SK-N-SH treated with all-trans-retinoic acid at 6 μM for 48 hours (cell line): ENCODE measurements at regions not wholly inside any gene's neighbourhood (a gene's known extent, or its start where the extent isn't known, plus 50 kb on each side); places are given as distances from the start of the nearest gene placed in this dataset.
"Not testable (repeated sequence)": the region's sequence is repeated elsewhere in the genome, so short reads cannot be mapped to it uniquely, and the experiment has no call there.

ENCODE experiments used
- ATAC-seq: fragments of 200-7000 bp; cut with Tn5 transposase; 3 replicates; pipeline ENCODE4 v1.9.1; 2020; ENCODE audit warnings: mild to moderate bottlenecking, moderate library complexity
- ARNTL ChIP-seq: fragments of 450-650 bp; formaldehyde crosslinking; IDR thresholded peaks from 2 replicates; pipeline ENCODE4 v1.5.0; 2020; ENCODE audit warnings: low read depth, mild to moderate bottlenecking, moderate library complexity, borderline replicate concordance
- BACH2 ChIP-seq: fragments of 250-450 bp; sonication (Bioruptor Pico); IDR thresholded peaks from 2 replicates; pipeline ENCODE4 v1.9.0; 2021; ENCODE audit warnings: mild to moderate bottlenecking, borderline replicate concordance
- CREB5 ChIP-seq: fragments of 250-450 bp; sonication (Bioruptor Pico); IDR thresholded peaks from 2 replicates; pipeline ENCODE4 v1.5.1; 2020; ENCODE audit warnings: low read depth, mild to moderate bottlenecking, moderate library complexity
- CSDC2 ChIP-seq: fragments of 250-450 bp; sonication (Bioruptor Pico); IDR thresholded peaks from 2 replicates; pipeline ENCODE4 v1.5.0; 2020; ENCODE audit warnings: mild to moderate bottlenecking, moderate library complexity
- CSRNP3 ChIP-seq: fragments of 250-450 bp; sonication (Bioruptor Pico); IDR thresholded peaks from 2 replicates; pipeline ENCODE4 v1.5.1; 2021; ENCODE audit warnings: mild to moderate bottlenecking, moderate library complexity
- ESRRG ChIP-seq: fragments of 250-450 bp; sonication (Bioruptor Pico); IDR thresholded peaks from 2 replicates; pipeline ENCODE4 v1.6.1; 2021; ENCODE audit warnings: mild to moderate bottlenecking
- GLIS3 ChIP-seq: fragments of 250-450 bp; sonication (Bioruptor Pico); IDR thresholded peaks from 2 replicates; pipeline ENCODE4 v1.5.0; 2020; ENCODE audit warnings: mild to moderate bottlenecking, moderate library complexity
- ISL1 ChIP-seq: fragments of 250-450 bp; sonication (Bioruptor Pico); IDR thresholded peaks from 2 replicates; pipeline ENCODE4 v2.1.2; 2022; ENCODE audit warnings: mild to moderate bottlenecking, moderate library complexity
- OSR1 ChIP-seq: fragments of 250-450 bp; sonication (Bioruptor Pico); IDR thresholded peaks from 2 replicates; pipeline ENCODE4 v1.8.0; 2022; ENCODE audit warnings: moderate library complexity, mild to moderate bottlenecking, inconsistent platforms
- PATZ1 ChIP-seq: fragments of 250-450 bp; sonication (Bioruptor Pico); IDR thresholded peaks from 2 replicates; pipeline ENCODE4 v1.8.0; 2020; ENCODE audit warnings: mild to moderate bottlenecking, moderate library complexity, borderline replicate concordance
- POU6F1 ChIP-seq: fragments of 250-450 bp; sonication (Bioruptor Pico); IDR thresholded peaks from 2 replicates; pipeline ENCODE4 v1.8.0; 2021; ENCODE audit warnings: low read depth, mild to moderate bottlenecking, moderate library complexity, borderline replicate concordance
- PPARA ChIP-seq: fragments of 250-450 bp; sonication (Bioruptor Pico); IDR thresholded peaks from 2 replicates; pipeline ENCODE4 v1.5.0; 2020; ENCODE audit warnings: mild to moderate bottlenecking, borderline replicate concordance
- RARB ChIP-seq: fragments of 250-450 bp; sonication (Bioruptor Pico); IDR thresholded peaks from 2 replicates; pipeline ENCODE4 v1.8.0; 2021; ENCODE audit warnings: mild to moderate bottlenecking, moderate library complexity
- SNAI2 ChIP-seq: fragments of 250-450 bp; sonication (Bioruptor Pico); IDR thresholded peaks from 2 replicates; pipeline ENCODE4 v1.5.0; 2020; ENCODE audit warnings: mild to moderate bottlenecking, moderate library complexity
- TCF4 ChIP-seq: fragments of 250-450 bp; sonication (Bioruptor Pico); IDR thresholded peaks from 2 replicates; pipeline ENCODE4 v1.8.0; 2021; ENCODE audit warnings: mild to moderate bottlenecking, moderate library complexity, borderline replicate concordance
- TOX ChIP-seq: fragments of 250-450 bp; sonication (Bioruptor Pico); IDR thresholded peaks from 2 replicates; pipeline ENCODE4 v1.8.0; 2021; ENCODE audit warnings: mild to moderate bottlenecking, moderate library complexity, borderline replicate concordance
- ZC3H10 ChIP-seq: fragments of 250-450 bp; sonication (Bioruptor Pico); IDR thresholded peaks from 2 replicates; pipeline ENCODE4 v1.5.1; 2021; ENCODE audit warnings: mild to moderate bottlenecking, moderate library complexity
- ZFP3 ChIP-seq: fragments of 250-450 bp; sonication (Bioruptor Pico); IDR thresholded peaks from 2 replicates; pipeline ENCODE4 v1.5.0; 2020; ENCODE audit warnings: mild to moderate bottlenecking, moderate library complexity
- ZFP30 ChIP-seq: fragments of 450-650 bp; formaldehyde crosslinking; IDR thresholded peaks from 2 replicates; pipeline ENCODE4 v1.5.0; 2022; ENCODE audit warnings: mild to moderate bottlenecking, moderate library complexity
- ZNF565 ChIP-seq: fragments of 450-650 bp; formaldehyde crosslinking; conservative IDR thresholded peaks from 2 replicates; pipeline ENCODE4 v1.5.0; 2020; ENCODE audit warnings: low read depth, mild to moderate bottlenecking, moderate library complexity
- ZNF70 ChIP-seq: fragments of 450-650 bp; formaldehyde crosslinking; IDR thresholded peaks from 2 replicates; pipeline ENCODE4 v1.5.0; 2020; ENCODE audit warnings: mild to moderate bottlenecking, moderate library complexity
- ZNF8 ChIP-seq: fragments of 450-650 bp; formaldehyde crosslinking; IDR thresholded peaks from 2 replicates; pipeline ENCODE4 v1.5.0; 2020; ENCODE audit warnings: mild to moderate bottlenecking, moderate library complexity

- TF ChIP-seq BACH2 (CRISPR knock-in tag), result no peak
- no peak for TF ChIP-seq ZNF565 (CRISPR knock-in tag)
- no peak for TF ChIP-seq OSR1 (CRISPR knock-in tag)
- TF ChIP-seq PPARA (CRISPR knock-in tag), result no peak
- no peak for TF ChIP-seq CREB5 (CRISPR knock-in tag)
- no peak for TF ChIP-seq ZFP3
- no peak for TF ChIP-seq GLIS3 (CRISPR knock-in tag)
- TF ChIP-seq ESRRG (CRISPR knock-in tag), result no peak
- TF ChIP-seq RARB (CRISPR knock-in tag), result no peak
- no peak for TF ChIP-seq CSRNP3 (CRISPR knock-in tag)
- no peak for TF ChIP-seq POU6F1
- no peak for TF ChIP-seq ZNF70 (CRISPR knock-in tag)
- TF ChIP-seq ARNTL (CRISPR knock-in tag), result no peak
- TF ChIP-seq PATZ1 (CRISPR knock-in tag), result no peak
- no peak; the same call in 1 of the 2 replicates for TF ChIP-seq ISL1 (CRISPR knock-in tag)
- TF ChIP-seq ZFP30 (CRISPR knock-in tag), result no peak
- TF ChIP-seq SNAI2 (CRISPR knock-in tag), result no peak
- no peak for TF ChIP-seq TOX (CRISPR knock-in tag)
- no peak for TF ChIP-seq CSDC2
- TF ChIP-seq, all 23 proteins: peak for 0
- no peak for ATAC-seq
Measured at GRCh38 chr18:38789141-38789540, 1223.5 kb upstream of the CELF4 start.

GRCh38 chr18:38786906-38787305 lies 1221.3 kb upstream of the CELF4 start:
- no peak for TF ChIP-seq RARB (CRISPR knock-in tag)
- no peak for TF ChIP-seq SNAI2 (CRISPR knock-in tag)
- TF ChIP-seq ZC3H10 (CRISPR knock-in tag), result no peak
- no peak for TF ChIP-seq ZFP30 (CRISPR knock-in tag)
- no peak for TF ChIP-seq ISL1 (CRISPR knock-in tag)
- TF ChIP-seq CSDC2, result no peak
- TF ChIP-seq BACH2 (CRISPR knock-in tag), result no peak
- no peak for TF ChIP-seq PPARA (CRISPR knock-in tag)
- TF ChIP-seq ZNF70 (CRISPR knock-in tag), result no peak
- no peak for TF ChIP-seq OSR1 (CRISPR knock-in tag)
- no peak for TF ChIP-seq TCF4 (CRISPR knock-in tag)
- no peak for TF ChIP-seq ESRRG (CRISPR knock-in tag)
- no peak for TF ChIP-seq ZNF8 (CRISPR knock-in tag)
- TF ChIP-seq POU6F1, result no peak
- TF ChIP-seq CREB5 (CRISPR knock-in tag), result no peak
- TF ChIP-seq ZNF565 (CRISPR knock-in tag), result no peak
- ATAC-seq, result no peak

GRCh38 chr18:38771620-38772019 lies 1206.0 kb upstream of the CELF4 start:
- ATAC-seq, result not testable (repeated sequence)
